Stimulated activated CD8-positive, alpha-beta memory T cell treated with anti-CD3 and anti-CD28 coated beads, Interleukin-15, amount 100 ng/mL, for 1 hour (primary cell): ENCODE measurements at regions not wholly inside any gene's neighbourhood (a gene's known extent, or its start where the extent isn't known, plus 50 kb on each side); places are given as distances from the start of the nearest gene placed in this dataset.

Experiments
- DNase-seq: peaks from one replicate; pipeline ENCODE4 v3.0.0-alpha.2; 2020; ENCODE audit warnings: low read depth

DNA sequence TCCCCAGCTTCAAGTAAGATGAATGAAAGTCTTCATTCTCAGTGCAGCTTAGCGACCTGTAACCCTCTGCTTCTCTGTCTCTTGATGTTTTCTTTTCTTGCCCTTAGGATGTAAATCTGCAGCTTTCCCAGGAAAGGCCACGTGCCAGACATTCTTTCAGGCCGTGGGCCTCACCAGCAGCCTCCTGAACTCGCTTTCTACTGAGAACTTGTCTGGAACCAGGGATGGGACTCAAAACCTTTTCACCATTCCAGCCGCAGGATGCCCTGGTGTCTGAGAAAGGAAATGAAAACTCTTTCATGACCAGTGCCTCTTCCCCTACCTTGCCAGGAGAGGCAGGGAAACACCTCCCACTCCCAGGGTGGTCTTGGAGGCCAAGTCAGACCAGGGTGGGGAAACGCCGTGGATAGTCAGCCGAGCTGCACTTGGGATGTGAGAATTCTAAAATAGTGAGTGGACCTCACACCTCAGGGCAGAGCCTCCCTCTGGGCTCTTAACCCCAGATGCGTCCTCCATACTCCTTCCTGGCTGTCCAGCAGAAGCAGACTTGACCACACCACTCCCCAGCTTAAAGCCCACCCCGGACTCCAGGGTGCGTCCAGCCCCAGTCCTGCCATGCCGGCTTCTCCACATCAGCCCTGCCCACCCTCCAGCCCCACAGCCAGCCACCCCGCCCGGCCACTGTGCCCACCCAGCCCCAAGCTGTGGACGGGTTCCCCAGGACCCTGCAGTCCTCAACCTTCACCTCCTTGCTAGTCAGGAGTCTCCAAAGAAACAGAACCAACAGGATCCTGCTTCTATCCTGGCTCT is 115.5 kb downstream of the TWIST2 start:
- DNase-seq: no peak

GRCh38 chr2:238963971-238964328 is 116.1 kb downstream of the TWIST2 start:
- DNase-seq: no peak

- no peak for DNase-seq
Observed at GRCh38 chr2:238964544-238965067, 116.7 kb downstream of the TWIST2 start.

DNA sequence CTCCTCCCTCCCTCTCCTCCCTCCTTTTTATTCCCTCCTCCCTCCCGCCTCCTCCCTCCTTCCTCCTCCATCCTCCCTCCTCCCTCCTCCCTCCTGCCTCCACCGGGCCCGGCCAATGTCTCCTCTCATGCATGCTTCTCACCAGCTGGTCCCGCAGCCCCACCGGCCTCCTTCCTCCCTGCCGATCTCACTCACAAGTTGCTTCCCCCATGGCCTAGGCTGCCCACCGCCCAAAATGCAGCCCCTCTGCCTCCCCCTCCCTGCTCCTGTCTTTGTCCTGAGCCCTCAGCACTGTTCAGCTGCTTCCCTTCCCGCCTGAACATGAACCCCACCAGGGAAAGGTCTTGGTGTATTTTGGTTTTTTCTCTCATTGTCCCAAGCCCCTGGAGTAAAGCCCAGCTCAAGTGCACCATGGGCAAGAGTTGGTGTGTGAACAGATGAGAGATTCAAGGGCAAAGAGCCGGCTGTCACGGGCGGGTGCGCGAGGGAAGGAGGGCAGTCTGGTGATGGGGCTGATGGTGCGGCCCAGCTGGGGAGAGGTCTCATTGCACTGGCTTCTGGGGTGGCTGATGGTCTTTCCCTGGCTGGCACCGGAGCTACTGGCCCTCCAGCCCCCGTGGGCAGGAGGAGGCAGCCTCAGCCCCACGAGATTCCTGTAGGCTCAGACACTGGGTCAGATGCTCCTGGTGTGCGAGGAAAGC is 117.6 kb downstream of the TWIST2 start:
- DNase-seq: no peak

GRCh38 chr2:238966072-238966937 is 118.4 kb downstream of the TWIST2 start:
- no peak for DNase-seq

DNA sequence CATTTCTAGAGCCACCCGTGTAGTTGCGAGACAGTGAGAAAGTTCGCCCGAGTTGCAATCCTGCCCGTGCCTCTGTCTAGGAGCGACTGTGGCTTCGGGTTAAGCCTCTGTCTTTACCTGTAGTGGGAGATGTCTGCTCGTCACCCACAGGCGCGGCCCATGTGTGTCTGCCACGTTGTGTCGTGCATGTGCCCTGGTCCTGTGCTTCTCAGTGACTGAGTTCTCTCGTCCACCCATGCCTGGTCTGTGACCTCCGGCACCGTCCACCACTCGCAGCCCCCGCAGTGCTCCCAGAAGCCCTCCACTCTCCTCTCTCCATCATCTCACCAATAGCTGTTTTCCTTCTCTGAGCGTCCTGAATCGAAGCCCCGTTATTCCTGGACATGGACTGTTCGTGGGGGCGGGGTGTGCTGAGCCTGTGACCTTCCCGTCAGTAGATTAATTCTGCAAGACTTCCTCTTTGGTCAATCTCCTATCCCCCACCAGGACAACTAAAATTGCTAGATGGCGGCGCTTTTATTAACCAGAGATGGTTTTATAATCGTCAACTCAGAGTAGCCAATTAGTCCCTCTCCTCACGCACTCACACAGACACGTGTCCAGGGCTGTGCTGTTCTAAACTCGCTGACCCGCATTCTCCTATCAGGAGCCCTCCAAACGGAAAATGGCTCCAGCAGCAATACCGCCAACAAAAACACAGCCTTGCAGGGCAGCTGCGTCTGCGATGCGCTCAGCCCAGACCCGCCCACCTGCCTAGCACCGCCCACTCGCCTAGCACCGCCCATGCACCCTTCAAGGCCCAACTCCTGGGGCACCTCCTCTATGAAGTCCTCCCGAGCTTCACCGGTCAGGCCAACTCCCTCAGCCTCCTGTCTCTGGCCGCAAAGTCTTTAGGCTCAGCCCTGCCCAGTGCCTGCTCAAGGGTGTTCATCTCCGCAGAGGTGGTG is 119.4 kb downstream of the TWIST2 start:
- no peak for DNase-seq

- DNase-seq: no peak
Observed at GRCh38 chr2:238967978-238968360, 120.1 kb downstream of the TWIST2 start.

DNA sequence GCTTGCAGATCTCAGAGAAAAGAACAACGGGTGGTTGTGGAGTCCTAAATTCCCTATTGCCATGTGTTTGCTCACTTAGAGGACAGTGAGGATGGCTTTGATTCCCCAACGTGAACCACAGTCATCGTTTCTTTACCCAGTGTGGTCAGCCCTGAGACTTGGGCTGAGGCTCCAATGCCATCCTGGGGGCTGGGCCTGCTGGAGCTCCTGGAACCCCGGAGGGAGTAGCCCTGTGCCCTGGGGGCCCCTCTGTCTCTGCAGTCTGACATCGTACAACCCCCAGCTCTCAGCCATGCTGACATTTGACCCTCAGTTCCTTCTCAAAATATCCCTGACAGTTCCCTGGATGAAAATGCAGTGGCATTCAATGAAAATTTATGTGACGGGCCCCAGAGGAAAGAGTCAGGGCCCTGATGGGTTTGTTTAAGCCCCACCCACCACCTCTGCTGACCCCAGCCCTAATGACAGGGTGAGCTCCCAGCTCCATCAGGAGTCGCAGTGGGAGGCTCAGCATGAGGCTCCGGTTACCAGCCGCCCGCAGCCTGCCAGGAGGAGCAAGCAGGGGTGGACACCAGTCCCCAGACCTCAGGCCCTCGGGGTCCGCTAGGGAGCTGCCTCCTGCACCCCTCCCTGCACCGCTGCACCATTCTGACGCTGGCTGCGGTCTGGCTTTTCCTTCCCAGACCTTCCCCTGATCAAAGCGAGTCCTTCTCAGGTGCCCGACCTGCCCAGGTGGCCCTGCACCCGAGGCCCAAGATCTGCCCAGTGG is 120.9 kb downstream of the TWIST2 start:
- no peak for DNase-seq

DNA sequence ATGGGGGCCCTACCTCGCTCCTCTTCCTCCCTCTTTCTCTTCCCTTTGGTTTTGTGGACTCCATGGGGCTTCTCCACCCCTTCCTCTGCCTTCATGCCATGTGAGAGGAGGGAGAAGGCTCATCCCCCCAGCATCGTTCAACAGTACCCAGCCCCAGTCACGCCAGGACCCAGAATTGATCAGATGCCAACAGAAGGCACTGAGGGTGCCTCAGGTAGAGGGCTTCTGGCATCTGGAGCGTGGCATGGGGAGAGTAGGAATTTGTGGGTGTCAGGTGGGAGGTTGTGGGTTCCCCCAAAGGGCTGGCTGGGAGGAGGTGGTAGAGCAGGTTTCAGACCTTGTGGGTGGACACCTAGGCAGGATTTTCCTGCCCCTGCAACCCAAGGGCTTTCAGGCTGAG is 122.0 kb downstream of the TWIST2 start:
- DNase-seq: no peak

GRCh38 chr2:238970553-238971081 is 122.7 kb downstream of the TWIST2 start:
- DNase-seq: peak; percentile 12

- no peak for DNase-seq
Observed at GRCh38 chr2:238971318-238972145, 123.6 kb downstream of the TWIST2 start.

DNA sequence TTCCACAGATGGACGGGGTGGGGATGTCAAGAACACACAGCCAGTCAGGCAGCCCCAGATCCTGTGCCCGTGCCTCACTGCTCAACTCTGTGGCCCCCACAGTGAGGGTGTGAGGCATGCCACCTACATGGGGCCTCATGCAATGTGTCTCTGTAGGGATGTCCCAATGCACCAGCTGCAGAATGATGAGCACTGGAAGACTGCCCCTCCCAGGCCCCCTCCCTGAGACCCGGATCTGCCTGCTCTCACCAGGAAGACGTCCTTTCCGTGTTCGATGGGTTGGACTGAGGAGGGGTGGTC is 124.2 kb downstream of the TWIST2 start:
- no peak for DNase-seq

GRCh38 chr2:238973038-238973739 is 125.3 kb downstream of the TWIST2 start:
- DNase-seq: no peak

GRCh38 chr2:238974081-238974480 is 126.2 kb downstream of the TWIST2 start:
- DNase-seq: no peak

- no peak for DNase-seq
Observed at GRCh38 chr2:238974501-238975166, 126.7 kb downstream of the TWIST2 start.

DNA sequence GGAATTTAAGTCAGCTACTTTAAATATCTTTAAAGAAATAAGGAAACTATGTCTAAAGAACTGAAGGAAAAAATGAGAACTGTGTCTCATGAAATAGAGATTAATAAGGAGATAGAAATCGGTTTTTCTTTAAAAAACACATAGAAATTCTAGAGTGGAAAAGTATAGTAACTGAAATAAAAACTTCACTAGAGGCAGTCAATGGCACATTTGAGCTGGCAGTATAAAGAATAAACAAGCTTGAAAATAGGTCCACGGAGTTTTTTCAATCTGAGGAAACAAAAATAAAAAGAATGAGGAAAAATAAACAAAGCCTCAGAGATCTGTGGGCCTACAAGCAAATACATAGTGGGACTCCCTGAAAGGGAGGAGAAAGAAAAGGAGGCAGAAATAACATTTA is 127.5 kb downstream of the TWIST2 start:
- no peak for DNase-seq

GRCh38 chr2:238978497-238978896 is 130.6 kb downstream of the TWIST2 start:
- DNase-seq: no peak

- no peak for DNase-seq
Observed at GRCh38 chr2:238979636-238980035, 131.8 kb downstream of the TWIST2 start.
